Ishikawa (cell line): ENCODE measurements at regions not wholly inside any gene's neighbourhood (a gene's known extent, or its start where the extent isn't known, plus 50 kb on each side); places are given as distances from the start of the nearest gene placed in this dataset.

Experiments used
- CREB1 ChIP-seq: IDR thresholded peaks from 2 replicates; pipeline ENCODE4 v1.6.1; 2012; ENCODE audit warnings: low read depth
- EGR1 ChIP-seq: IDR thresholded peaks from 2 replicates; pipeline ENCODE4 v1.6.1; 2012
- EP300 ChIP-seq: IDR thresholded peaks from 2 replicates; pipeline ENCODE4 v1.6.1; 2012; ENCODE audit warnings: borderline replicate concordance
- MAX ChIP-seq: IDR thresholded peaks from 2 replicates; pipeline ENCODE4 v1.6.1; 2012
- REST ChIP-seq: IDR thresholded peaks from 2 replicates; pipeline ENCODE4 v1.6.1; 2012; ENCODE audit warnings: low read depth, mild to moderate bottlenecking
- TAF1 ChIP-seq: IDR thresholded peaks from 2 replicates; pipeline ENCODE4 v1.6.1; 2012; ENCODE audit warnings: low read depth, mild to moderate bottlenecking
- TCF12 ChIP-seq: IDR thresholded peaks from 2 replicates; pipeline ENCODE4 v1.6.1; 2012; ENCODE audit warnings: low read depth
- TEAD4 ChIP-seq: IDR thresholded peaks from 2 replicates; pipeline ENCODE4 v1.6.1; 2012
- YY1 ChIP-seq: IDR thresholded peaks from 2 replicates; pipeline ENCODE4 v1.6.1; 2012; ENCODE audit warnings: low read depth
- TF ChIP-seq, protein P1 (sequence below): IDR thresholded peaks from 2 replicates; pipeline ENCODE4 v1.6.1; 2012

DNA sequence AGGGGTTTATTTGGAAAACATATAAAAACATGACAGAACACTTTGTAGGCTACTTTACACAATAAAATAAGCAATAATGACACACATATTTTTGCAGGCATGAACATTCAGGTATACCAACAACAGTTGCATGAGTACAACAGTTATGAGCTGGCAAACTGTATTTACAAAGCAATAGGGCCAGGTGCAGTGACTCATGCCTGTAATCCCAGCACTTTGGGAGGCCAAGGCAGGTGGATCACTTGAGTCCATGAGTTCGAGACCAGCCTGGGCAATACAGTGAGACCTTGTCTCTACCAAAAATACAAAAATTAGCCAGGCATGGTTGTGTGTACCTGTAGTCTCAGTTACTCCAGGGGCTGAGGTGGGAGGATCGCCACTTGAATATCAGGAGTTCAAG is 101.1 kb downstream of the BMP4 start:
- TF ChIP-seq, protein P1, sequence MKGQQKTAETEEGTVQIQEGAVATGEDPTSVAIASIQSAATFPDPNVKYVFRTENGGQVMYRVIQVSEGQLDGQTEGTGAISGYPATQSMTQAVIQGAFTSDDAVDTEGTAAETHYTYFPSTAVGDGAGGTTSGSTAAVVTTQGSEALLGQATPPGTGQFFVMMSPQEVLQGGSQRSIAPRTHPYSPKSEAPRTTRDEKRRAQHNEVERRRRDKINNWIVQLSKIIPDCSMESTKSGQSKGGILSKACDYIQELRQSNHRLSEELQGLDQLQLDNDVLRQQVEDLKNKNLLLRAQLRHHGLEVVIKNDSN = no peak
- TF ChIP-seq REST = no peak
- no peak for TF ChIP-seq EP300
- no peak for TF ChIP-seq YY1
- no peak for TF ChIP-seq MAX
- TF ChIP-seq CREB1 = no peak
- TF ChIP-seq EGR1 = no peak
- TF ChIP-seq TEAD4 = no peak
- no peak for TF ChIP-seq TCF12
- TF ChIP-seq TAF1 = no peak
